ENCODE measurements at regions not wholly inside any gene's neighbourhood (a gene's known extent, or its start where the extent isn't known, plus 50 kb on each side); places are given as distances from the start of the nearest gene placed in this dataset.

DNA sequence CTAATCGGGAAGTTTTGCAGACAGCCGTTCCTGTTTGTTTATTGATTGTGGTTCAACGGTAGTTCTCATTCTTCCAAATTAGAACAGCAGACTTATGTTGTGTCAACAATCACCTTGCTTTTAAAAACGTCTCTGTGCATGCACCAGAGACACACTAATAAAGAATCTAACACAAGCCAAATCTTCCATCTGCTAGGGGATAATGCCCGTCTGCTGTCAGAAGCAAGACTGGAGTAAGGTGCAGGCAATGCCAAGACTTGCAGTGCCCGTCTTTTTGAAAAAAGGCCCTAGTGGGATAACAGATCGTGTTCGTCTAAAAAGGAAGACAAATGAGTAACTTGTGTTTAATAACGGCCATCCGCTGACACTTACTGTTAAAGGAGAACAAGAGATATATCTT, 158.4 kb downstream of the KCNJ2 start:
- TF ChIP-seq, protein P1, sequence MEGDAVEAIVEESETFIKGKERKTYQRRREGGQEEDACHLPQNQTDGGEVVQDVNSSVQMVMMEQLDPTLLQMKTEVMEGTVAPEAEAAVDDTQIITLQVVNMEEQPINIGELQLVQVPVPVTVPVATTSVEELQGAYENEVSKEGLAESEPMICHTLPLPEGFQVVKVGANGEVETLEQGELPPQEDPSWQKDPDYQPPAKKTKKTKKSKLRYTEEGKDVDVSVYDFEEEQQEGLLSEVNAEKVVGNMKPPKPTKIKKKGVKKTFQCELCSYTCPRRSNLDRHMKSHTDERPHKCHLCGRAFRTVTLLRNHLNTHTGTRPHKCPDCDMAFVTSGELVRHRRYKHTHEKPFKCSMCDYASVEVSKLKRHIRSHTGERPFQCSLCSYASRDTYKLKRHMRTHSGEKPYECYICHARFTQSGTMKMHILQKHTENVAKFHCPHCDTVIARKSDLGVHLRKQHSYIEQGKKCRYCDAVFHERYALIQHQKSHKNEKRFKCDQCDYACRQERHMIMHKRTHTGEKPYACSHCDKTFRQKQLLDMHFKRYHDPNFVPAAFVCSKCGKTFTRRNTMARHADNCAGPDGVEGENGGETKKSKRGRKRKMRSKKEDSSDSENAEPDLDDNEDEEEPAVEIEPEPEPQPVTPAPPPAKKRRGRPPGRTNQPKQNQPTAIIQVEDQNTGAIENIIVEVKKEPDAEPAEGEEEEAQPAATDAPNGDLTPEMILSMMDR (IDR thresholded peaks at IDR 0.05) = no peak
- TF ChIP-seq POLR2AphosphoS5 (IDR thresholded peaks at IDR 0.05; ENCODE audit: insufficient read depth in 1 of 2, low read depth in 1 of 2) (no peak), POLR2A (IDR thresholded peaks at IDR 0.05) (no peak)

Measured in vagina (tissue), 2 donors.